Left lobe of liver (tissue), 2 donors: ENCODE measurements at regions not wholly inside any gene's neighbourhood (a gene's known extent, or its start where the extent isn't known, plus 50 kb on each side); places are given as distances from the start of the nearest gene placed in this dataset.
A peak's percentile ranks its signal among the peaks of the same experiment; 100 is the strongest.
"Not testable (repeated sequence)": the region's sequence is repeated elsewhere in the genome, so short reads cannot be mapped to it uniquely, and the experiment has no call there.

Experiments used
- ATAC-seq: fragments of 200-7000 bp; cut with Tn5 transposase; one replicate; pipeline ENCODE4 v1.9.1; 2020; ENCODE audit warnings: mild to moderate bottlenecking, moderate library complexity
- DNase-seq: peaks from one replicate; pipeline ENCODE4 v3.0.0-alpha.2; 2020; ENCODE audit warnings: low spot score
- donor health status: DM: no; HTN: no; CAD: no; lungs with moderate emphysema.
- donor health status: DM: no; HTN: yes; CAD: no.

- peak; percentile 92 for ATAC-seq
- peak; percentile 55 for DNase-seq
Measured at GRCh38 chr7:67666359-67666758, 669.7 kb downstream of the TYW1 start.

- ATAC-seq (no peak), DNase-seq (no peak)
Measured at GRCh38 chr7:67671006-67671548, 674.4 kb downstream of the TYW1 start.

- DNase-seq, result no peak
- ATAC-seq, result no peak
Measured at GRCh38 chr7:67673861-67674260, 677.2 kb downstream of the TYW1 start.

DNA sequence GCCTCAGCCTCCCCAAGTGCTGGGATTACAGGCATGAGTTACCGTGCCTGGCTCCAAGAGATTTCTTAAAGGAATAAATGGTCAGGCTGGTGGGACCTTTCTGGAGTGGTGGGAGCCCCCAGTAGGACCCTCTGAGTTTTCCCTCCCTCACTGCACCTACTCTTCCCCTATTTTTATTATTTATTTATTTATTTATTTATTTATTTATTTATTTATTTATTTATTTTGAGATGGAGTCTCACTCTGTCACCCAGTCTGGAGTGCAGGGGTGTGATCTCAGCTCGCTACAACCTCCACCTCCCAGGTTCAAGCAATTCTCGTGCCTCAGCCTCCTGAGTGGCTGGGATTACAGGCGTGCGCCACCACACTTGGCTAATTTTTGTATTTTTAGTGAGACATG lies 678.2 kb downstream of the TYW1 start:
- ATAC-seq, DNase-seq: not testable (repeated sequence)

GRCh38 chr7:67675971-67676370 lies 679.3 kb downstream of the TYW1 start:
- DNase-seq (no peak), ATAC-seq (no peak)

DNA sequence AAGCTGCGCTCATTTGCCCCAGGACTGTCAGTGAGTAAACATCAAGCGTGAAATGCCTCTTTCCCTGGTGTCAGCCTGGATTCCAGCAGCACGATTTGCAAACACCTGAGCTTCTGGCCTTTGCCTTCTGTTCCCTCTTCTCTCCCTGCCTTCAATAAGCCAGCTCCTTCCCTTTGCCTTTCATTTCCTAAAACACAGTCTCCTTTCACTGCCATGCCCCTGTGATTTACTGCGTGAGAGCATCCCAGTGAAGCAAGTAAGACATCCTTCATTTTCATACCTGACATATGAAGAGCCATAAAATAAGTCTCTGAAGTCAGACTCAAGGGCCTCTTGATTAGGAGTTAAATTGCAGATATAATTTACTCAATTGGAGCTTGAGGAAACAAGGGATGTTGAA lies 681.8 kb downstream of the TYW1 start:
- peak; percentile 27 for ATAC-seq

GRCh38 chr7:67683628-67684027 lies 687.0 kb downstream of the TYW1 start:
- no peak for DNase-seq
- no peak for ATAC-seq

More for the DNA sequence above, 681.8 kb downstream of the TYW1 start:
- no peak for DNase-seq

- ATAC-seq (peak; percentile 24), DNase-seq (no peak)
Measured at GRCh38 chr7:67690700-67691099, 694.1 kb downstream of the TYW1 start.

- ATAC-seq, result peak; percentile 76
- DNase-seq, result peak; percentile 84
Measured at GRCh38 chr7:67692425-67692824, 695.8 kb downstream of the TYW1 start.

GRCh38 chr7:67696124-67696523 lies 699.5 kb downstream of the TYW1 start:
- ATAC-seq (peak; percentile 77), DNase-seq (peak; percentile 77)

DNA sequence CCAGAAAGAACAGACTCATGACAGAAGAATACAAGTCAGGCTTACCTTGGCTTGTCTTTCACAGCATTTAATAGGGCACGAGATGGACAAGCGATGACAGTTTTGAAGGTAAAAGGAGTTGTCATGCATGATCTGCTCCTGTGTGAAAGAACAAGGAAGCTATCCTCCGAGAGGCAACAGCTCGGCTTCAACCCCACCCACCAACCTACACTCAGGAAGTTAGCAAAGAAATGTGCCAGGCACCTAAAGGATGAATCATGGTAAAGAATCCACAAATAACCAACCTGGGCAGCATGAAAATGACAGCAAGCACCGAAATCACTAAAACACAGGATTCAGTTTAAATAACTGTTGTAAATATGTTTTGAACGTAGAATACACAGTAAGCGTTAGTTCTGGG lies 700.2 kb downstream of the TYW1 start:
- DNase-seq, result no peak
- no peak for ATAC-seq

DNA sequence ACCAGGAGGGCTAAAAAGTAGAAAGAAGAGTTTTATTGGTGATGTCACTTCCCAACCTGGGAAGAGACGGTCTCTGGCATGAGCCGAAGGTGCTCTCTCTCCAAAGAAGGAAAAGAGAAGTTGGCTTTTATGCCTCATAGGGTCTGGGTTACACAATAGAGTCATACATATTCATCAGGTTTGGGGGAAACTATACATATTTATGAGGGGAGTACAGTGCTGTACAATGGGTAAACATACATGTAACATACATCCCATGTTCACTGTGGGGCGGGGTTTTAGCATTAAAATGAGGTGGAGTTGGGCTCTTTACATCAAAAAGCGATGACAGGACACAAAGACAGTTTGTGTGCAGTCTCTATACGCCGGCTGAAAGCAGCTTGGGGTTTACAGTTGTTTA lies 701.7 kb downstream of the TYW1 start:
- ATAC-seq, result no peak
- DNase-seq, result no peak

GRCh38 chr7:67705850-67706249 lies 709.2 kb downstream of the TYW1 start:
- no peak for DNase-seq
- ATAC-seq, result peak; percentile 13

DNA sequence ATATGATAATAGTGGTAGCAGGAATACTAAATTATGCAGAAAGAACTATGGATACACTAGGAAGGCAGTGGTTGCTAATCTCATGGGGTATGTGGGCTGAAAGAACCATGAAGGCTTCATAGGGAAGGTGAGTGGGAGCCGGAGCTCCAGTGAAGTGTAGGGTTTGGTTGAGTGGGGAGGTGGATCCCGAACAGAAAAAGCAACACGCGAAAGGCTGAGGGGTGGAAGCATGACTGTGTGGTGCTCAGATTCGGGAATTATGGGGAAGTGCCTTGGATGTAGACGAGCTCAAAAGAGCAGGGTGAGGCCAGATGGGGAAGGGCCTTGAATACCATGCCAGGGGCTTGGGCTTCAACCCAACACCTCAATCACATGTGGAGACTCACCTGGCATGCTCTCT lies 715.1 kb downstream of the TYW1 start:
- no peak for DNase-seq
- no peak for ATAC-seq

- ATAC-seq (no peak), DNase-seq (no peak)
Measured at GRCh38 chr7:67713451-67714056, 716.9 kb downstream of the TYW1 start.

DNA sequence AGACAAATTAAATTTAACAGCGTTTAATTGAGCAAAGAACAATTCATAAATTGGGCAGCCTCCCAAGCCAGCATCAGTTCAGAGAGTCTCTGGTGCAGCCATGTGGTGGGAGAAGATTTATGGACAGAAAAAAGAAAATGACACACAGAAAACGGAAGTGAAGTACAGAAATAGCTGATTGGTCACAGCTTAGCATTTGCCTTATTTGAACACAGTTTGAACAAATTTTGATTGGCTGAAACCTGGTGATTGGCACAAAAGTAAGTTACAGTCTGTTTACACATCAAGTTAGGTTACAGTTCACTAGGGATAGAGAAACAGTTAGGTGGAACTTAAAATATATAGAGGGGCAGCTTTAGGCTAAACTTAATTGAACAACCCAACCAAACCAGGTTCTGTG lies 720.1 kb downstream of the TYW1 start:
- ATAC-seq (peak; percentile 65), DNase-seq (no peak)

DNA sequence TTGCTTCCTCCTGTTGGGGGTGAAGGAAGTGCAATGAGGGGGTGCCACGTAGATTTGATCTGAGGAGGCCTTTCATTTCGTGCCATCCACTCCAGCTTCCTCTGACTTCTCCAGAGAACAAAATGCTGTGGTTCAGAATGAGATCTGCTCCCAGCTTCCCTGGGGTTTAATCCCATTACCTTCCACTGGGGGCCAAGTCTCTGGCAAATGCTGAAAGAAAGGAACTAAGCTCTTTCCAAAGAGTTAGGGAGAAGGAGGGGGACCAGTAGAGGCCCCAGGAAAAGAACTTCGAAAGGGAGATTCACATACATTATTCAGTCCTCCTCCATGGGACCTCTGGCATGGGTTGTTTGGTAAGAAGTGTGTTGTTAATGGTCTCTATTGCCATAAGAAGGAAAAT lies 727.0 kb downstream of the TYW1 start:
- ATAC-seq (no peak), DNase-seq (no peak)

DNA sequence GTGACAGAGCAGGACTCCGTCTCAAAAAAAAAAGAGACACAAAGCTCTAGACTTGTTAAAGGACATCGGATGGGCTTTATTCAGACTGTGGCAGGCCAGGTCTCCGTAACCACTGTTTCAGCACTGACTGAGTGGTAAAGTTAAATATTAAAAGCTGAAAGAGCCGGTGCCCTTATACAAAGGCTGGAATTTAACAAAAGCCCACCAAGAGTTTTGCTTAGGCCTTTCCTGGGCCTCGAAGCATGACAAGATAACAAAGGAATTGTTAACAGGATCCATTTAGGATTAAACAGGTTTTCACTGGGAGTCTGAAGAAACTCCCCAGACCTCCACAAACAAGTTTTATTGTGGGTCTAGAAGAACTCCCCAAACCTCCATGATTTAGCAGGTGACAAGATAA lies 727.8 kb downstream of the TYW1 start:
- no peak for ATAC-seq
- DNase-seq, result no peak

GRCh38 chr7:67724955-67725354 lies 728.3 kb downstream of the TYW1 start:
- DNase-seq, result no peak
- ATAC-seq, result no peak

DNA sequence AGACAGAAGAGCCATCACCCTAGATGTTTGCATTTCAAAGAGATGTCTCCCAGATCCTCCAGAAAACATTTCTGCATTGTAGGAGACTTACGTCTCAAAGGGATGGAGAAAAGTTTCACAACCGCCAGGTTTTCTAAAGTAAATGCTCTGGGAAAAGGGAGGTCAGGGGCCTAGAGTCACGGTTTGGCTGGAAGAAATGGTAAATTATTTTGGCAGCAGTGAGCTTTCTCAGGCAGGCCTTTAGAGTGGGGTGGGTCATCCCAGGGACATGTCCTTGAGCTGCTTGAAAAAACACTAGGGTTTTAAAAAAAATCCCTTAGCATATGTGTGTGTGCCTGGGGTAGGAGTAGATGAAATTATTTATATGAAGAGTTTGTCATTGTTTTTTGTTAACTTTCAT lies 728.8 kb downstream of the TYW1 start:
- DNase-seq (no peak), ATAC-seq (no peak)

- ATAC-seq (no peak), DNase-seq (no peak)
Measured at GRCh38 chr7:67729771-67730170, 733.1 kb downstream of the TYW1 start.

- DNase-seq, result peak; percentile 48
- peak; percentile 91 for ATAC-seq
Measured at GRCh38 chr7:67731704-67732103, 735.1 kb downstream of the TYW1 start.

DNA sequence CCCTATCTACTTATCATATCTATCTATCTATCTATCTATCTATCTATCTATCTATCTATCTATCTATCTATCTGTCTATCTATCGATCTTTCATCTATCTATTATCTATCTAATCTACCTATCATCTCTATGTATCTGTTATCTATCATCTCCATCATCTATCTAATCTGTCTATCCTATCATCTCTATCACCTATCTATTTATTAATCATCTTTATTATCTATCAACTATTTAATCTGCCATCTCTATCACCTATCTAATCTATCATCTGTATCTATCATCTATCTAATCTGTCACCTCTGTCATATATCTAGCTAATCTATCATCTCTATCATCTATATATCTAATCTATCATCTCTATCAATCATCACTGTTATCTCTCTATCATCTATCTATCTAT lies 736.3 kb downstream of the TYW1 start:
- DNase-seq (no peak), ATAC-seq (no peak)
